IMR-90 (cell line): ENCODE measurements at regions not wholly inside any gene's neighbourhood (a gene's known extent, or its start where the extent isn't known, plus 50 kb on each side); places are given as distances from the start of the nearest gene placed in this dataset.

Experiments used
- ATAC-seq: fragments of 200-7000 bp; cut with Tn5 transposase; 2 replicates; pipeline ENCODE4 v1.9.1; 2020; ENCODE audit warnings: low read depth, mild to moderate bottlenecking, moderate library complexity
- BruUV-seq: library from RNA; stranded (reverse); fragments of 400-500 nt; replicated peaks from 2 replicates; lab custom pipeline; 2021; lab: Mats Ljungman, UMichigan
- CTCF ChIA-PET: fragments of 300-600 bp; formaldehyde crosslinking; extraction: SDS; loops from one replicate; lab custom pipeline; 2021; ENCODE audit warnings: antibody characterized with exemption; lab: Yijun Ruan, JAX
- POLR2A ChIA-PET: fragments of 300-600 bp; sonication (Branson Sonifier 250); formaldehyde crosslinking; loops from one replicate; lab custom pipeline; 2022; ENCODE audit warnings: antibody characterized with exemption; ENCODE audit not compliant: unreplicated experiment; lab: Charles Lee
- DNase-seq: peaks from one replicate; pipeline ENCODE4 v3.0.0; 2013
- H2AFZ ChIP-seq: replicated peaks from 2 replicates; pipeline ENCODE3; 2013; ENCODE audit warnings: low read length, mild to moderate bottlenecking; ENCODE audit not compliant: poor library complexity
- H2AK5ac ChIP-seq: 2 replicates; pipeline ENCODE4 v1.6.1; 2013; ENCODE audit warnings: low read depth, low read length, inconsistent platforms
- H2AK9ac ChIP-seq: replicated peaks from 2 replicates; pipeline ENCODE3; 2013; ENCODE audit warnings: mild to moderate bottlenecking, low read depth, low read length, moderate library complexity; ENCODE audit not compliant: poor library complexity
- H2BK120ac ChIP-seq: 2 replicates; pipeline ENCODE4 v1.6.1; 2013; ENCODE audit warnings: low read depth, low read length, inconsistent platforms
- H2BK15ac ChIP-seq: 3 replicates; pipeline ENCODE4 v1.6.1; 2013; ENCODE audit warnings: low read depth, low read length, inconsistent platforms
- H2BK20ac ChIP-seq: 2 replicates; pipeline ENCODE4 v1.6.1; 2013; ENCODE audit warnings: low read depth, mild to moderate bottlenecking, inconsistent platforms, low read length, moderate library complexity
- H2BK5ac ChIP-seq: 2 replicates; pipeline ENCODE4 v1.6.1; 2013; ENCODE audit warnings: mild to moderate bottlenecking, low read depth, low read length, inconsistent platforms; ENCODE audit not compliant: poor library complexity, severe bottlenecking
- H3K14ac ChIP-seq: replicated peaks from 2 replicates; pipeline ENCODE4 v1.6.1; 2013; ENCODE audit warnings: low read depth, low read length, inconsistent platforms
- H3K18ac ChIP-seq: 2 replicates; pipeline ENCODE4 v1.6.1; 2013; ENCODE audit warnings: low read depth, low read length, control low read depth
- H3K23ac ChIP-seq: 2 replicates; pipeline ENCODE4 v1.6.1; 2013; ENCODE audit warnings: low read depth, low read length, inconsistent platforms
- H3K27ac ChIP-seq: 2 replicates; pipeline ENCODE4 v1.5.1; 2013; ENCODE audit warnings: mild to moderate bottlenecking, control low read depth, low read length; ENCODE audit not compliant: insufficient read depth
- H3K27me3 ChIP-seq: 2 replicates; pipeline ENCODE4 v1.6.1; 2013; ENCODE audit warnings: low read length; ENCODE audit not compliant: control insufficient read depth, insufficient read depth
- H3K36me3 ChIP-seq: 2 replicates; pipeline ENCODE4 v1.6.1; 2013; ENCODE audit warnings: low read length, mixed read lengths; ENCODE audit not compliant: control insufficient read depth, insufficient read depth
- H3K4ac ChIP-seq: 2 replicates; pipeline ENCODE4 v1.6.1; 2013; ENCODE audit warnings: low read depth, low read length, inconsistent platforms
- H3K4me1 ChIP-seq: 2 replicates; pipeline ENCODE4 v1.6.1; 2013; ENCODE audit warnings: low read length, mixed read lengths; ENCODE audit not compliant: control insufficient read depth, insufficient read depth
- H3K4me2 ChIP-seq: 2 replicates; pipeline ENCODE4 v1.6.1; 2013; ENCODE audit warnings: low read depth, mild to moderate bottlenecking, control low read depth, low read length, moderate library complexity
- H3K4me3 ChIP-seq: 2 replicates; pipeline ENCODE4 v1.5.1; 2013; ENCODE audit warnings: low read depth, mild to moderate bottlenecking, control low read depth, low read length, moderate library complexity; ENCODE audit not compliant: insufficient read depth
- H3K56ac ChIP-seq: 2 replicates; pipeline ENCODE4 v1.6.1; 2013; ENCODE audit warnings: low read length, inconsistent platforms; ENCODE audit not compliant: insufficient read depth; ENCODE audit errors: extremely low read depth
- H3K79me1 ChIP-seq, 2 experiments: 2 replicates each; pipeline ENCODE4 v1.6.1; 2013; ENCODE audit warnings: low read length in 2 of 2, inconsistent platforms in 1 of 2, low read depth in 1 of 2
- H3K9ac ChIP-seq: 2 replicates; pipeline ENCODE4 v1.6.1; 2013; ENCODE audit warnings: low read depth, low read length, control low read depth
- H3K9me1 ChIP-seq: 2 replicates; pipeline ENCODE4 v1.6.1; 2013; ENCODE audit warnings: low read length, inconsistent platforms; ENCODE audit not compliant: insufficient read depth
- H3K9me3 ChIP-seq: 2 replicates; pipeline ENCODE4 v1.6.1; 2013; ENCODE audit warnings: low read length; ENCODE audit not compliant: control insufficient read depth, insufficient read depth
- H4K20me1 ChIP-seq: 2 replicates; pipeline ENCODE4 v1.6.1; 2013; ENCODE audit warnings: low read length, inconsistent platforms; ENCODE audit not compliant: insufficient read depth
- H4K5ac ChIP-seq: 2 replicates; pipeline ENCODE4 v1.6.1; 2013; ENCODE audit warnings: mild to moderate bottlenecking, low read depth, low read length, control low read depth
- H4K8ac ChIP-seq, 2 experiments: 2 replicates each; pipeline ENCODE4 v1.6.1; 2013; ENCODE audit warnings: low read depth in 2 of 2, low read length in 2 of 2, control low read depth in 1 of 2, inconsistent platforms in 1 of 2
- H4K91ac ChIP-seq: 2 replicates; pipeline ENCODE4 v1.6.1; 2013; ENCODE audit warnings: low read depth, low read length, inconsistent platforms; ENCODE audit not compliant: insufficient read depth
- CEBPB ChIP-seq: IDR thresholded peaks from 2 replicates; pipeline ENCODE4 v1.6.1; 2012; ENCODE audit warnings: low read depth, low read length, improper control_type of control experiment
- CHD1 ChIP-seq: IDR thresholded peaks from 2 replicates; pipeline ENCODE4 v1.6.1; 2012; ENCODE audit warnings: low read depth, low read length, improper control_type of control experiment
- MAFK ChIP-seq: IDR thresholded peaks from 2 replicates; pipeline ENCODE4 v1.6.1; 2012; ENCODE audit warnings: low read depth, low read length, improper control_type of control experiment
- POLR2A ChIP-seq: IDR thresholded peaks from 2 replicates; pipeline ENCODE4 v1.6.1; 2012; ENCODE audit warnings: mild to moderate bottlenecking, low read depth, low read length
- RAD21 ChIP-seq: IDR thresholded peaks from 2 replicates; pipeline ENCODE4 v1.6.1; 2012; ENCODE audit warnings: low read length, improper control_type of control experiment
- SMC3 ChIP-seq: fragments of 150-350 bp; IDR thresholded peaks from 2 replicates; pipeline ENCODE4 v1.6.1; 2016; ENCODE audit warnings: low read depth, mild to moderate bottlenecking, antibody characterized with exemption, low read length, moderate library complexity
- WGBS, 2 experiments: methylation state at CpG; one replicate each; pipeline versions ENCODE4 v1.1.5 to v1.1.7; 2013; ENCODE audit warnings: missing lambda C conversion rate in 2 of 2; ENCODE audit not compliant: insufficient read length in 1 of 2; ENCODE audit errors: extremely low coverage in 2 of 2; 5-methylcytosine and 5-hydroxymethylcytosine counted together
- dilution Hi-C: fragments of 300-500 bp; cut with HindIII; formaldehyde crosslinking; loops from one replicate; pipeline ENCODE4 v1.14.3; 2018; ENCODE audit warnings: low sequenced_read_pairs; ENCODE audit not compliant: unreplicated experiment
- in situ Hi-C: fragments of 300-500 bp; cut with MboI; formaldehyde crosslinking; loops from 3 replicates; pipeline ENCODE4 v1.14.3; 2019; ENCODE audit warnings: low sequenced_read_pairs, inconsistent platforms, mixed read lengths
- intact Hi-C: fragments of 100-400 bp; cut with micrococcal nuclease; formaldehyde crosslinking; loops from 2 replicates; pipeline ENCODE4 v1.10.0; 2022

GRCh38 chrX:149398027-149398426, 107.1 kb downstream of the IDS start:
- Histone ChIP-seq H3K18ac (no peak overlapping the region), H3K79me1 (no peaks in the 10 kb centered on the region), H3K4me1 (no peaks in the 10 kb centered on the region), H4K5ac (no peak overlapping the region), H3K4me2 (no peak overlapping the region), H4K20me1 (no peaks in the 10 kb centered on the region), H3K36me3 (no peaks in the 10 kb centered on the region), H2BK20ac (no peak overlapping the region), H2AFZ (no peak overlapping the region), H3K27ac (no peak overlapping the region), H2BK15ac (no peak overlapping the region), H3K23ac (no peak overlapping the region), H4K8ac (no peak overlapping the region), H4K91ac (no peak overlapping the region), H2AK5ac (no peak overlapping the region), H3K9me3 (no peaks in the 10 kb centered on the region), H3K56ac (no peak overlapping the region), H3K14ac (no peak overlapping the region), H3K9ac (no peak overlapping the region), H3K27me3 (no peaks in the 10 kb centered on the region), H2BK5ac (no peak overlapping the region), H2BK120ac (no peak overlapping the region), H2AK9ac (no peak overlapping the region), H3K4ac (no peak overlapping the region), H3K4me3 (no peak overlapping the region), H3K9me1 (no peaks in the 10 kb centered on the region)
- no CpG with 5 or more reads among the region's 2 CpGs for WGBS, 2 experiments
- TF ChIP-seq SMC3 (no peak), POLR2A (no peak), RAD21 (no peak), MAFK (no peak), CEBPB (no peak), CHD1 (no peak)
- in situ Hi-C loops (no loop called here), dilution Hi-C loops (no loop called here), intact Hi-C loops (no loop called here)
- no TSS peak for BruUV-seq
- ATAC-seq, result no peak
- CTCF ChIA-PET, result no interaction called here
- POLR2A ChIA-PET, result no interaction called here
- DNase-seq, result no peak
